ENCODE measurements at regions not wholly inside any gene's neighbourhood (a gene's known extent, or its start where the extent isn't known, plus 50 kb on each side); places are given as distances from the start of the nearest gene placed in this dataset.

- 95 to 97% methylated on average over 3 of the region's 3 CpGs for WGBS, 2 donors
- intact Hi-C loops (cut with DNase I): loop anchor here (10.0 kb wide), 1 partner anchor 119 kb away; no protein-coding TSS in a partner anchor
Observed at GRCh38 chr4:38195486-38195885, 235.3 kb downstream of the PTTG2 start.

DNA sequence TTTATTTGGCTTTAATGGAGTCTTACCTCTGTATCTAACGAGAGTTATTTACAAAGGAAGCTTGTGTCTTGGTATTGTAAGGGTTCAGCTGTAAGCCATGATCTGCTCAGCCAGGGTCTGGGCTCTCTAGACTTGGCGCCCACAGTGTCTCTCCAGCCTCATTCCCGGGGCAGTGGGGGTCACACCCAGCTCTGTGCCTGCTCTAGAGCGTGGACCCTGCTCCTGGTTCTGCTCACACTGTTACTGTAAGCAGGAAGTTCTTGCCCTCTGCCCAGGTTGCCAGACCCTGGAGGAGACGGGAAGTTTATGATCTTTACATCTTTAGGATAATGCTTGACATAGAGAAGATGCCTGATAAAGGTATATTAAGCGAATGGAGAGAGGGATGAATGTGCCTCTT lies 235.7 kb downstream of the PTTG2 start:
- no peak overlapping the region for H3K4me3 ChIP-seq (replicated peaks in 1 of 3)
- DNase-seq: no peak
- 93 to 99% methylated on average over 5 to 6 of the region's 6 CpGs for WGBS, 2 donors
- peaks cover 19 to 35% of the 10 kb centered on the region in 2 donors for H3K4me1 ChIP-seq
- no peaks in the 10 kb centered on the region for H3K36me3 ChIP-seq
- no peaks in the 10 kb centered on the region for H3K27me3 ChIP-seq
- no peak for TF ChIP-seq POLR2A (IDR thresholded peaks at IDR 0.05)
- TF ChIP-seq CTCF (IDR thresholded peaks at IDR 0.05): no peak
- intact Hi-C loops (cut with DNase I): loop anchor here (10.0 kb wide), 1 partner anchor 119 kb away; no protein-coding TSS in a partner anchor
- H3K9me3 ChIP-seq: no peaks in the 10 kb centered on the region
- H3K27ac ChIP-seq: no peak overlapping the region

More at GRCh38 chr4:38195486-38195885, 235.3 kb downstream of the PTTG2 start:
- H3K4me1 ChIP-seq: peaks cover 19 to 40% of the 10 kb centered on the region in 2 donors
- TF ChIP-seq CTCF (IDR thresholded peaks at IDR 0.05) (no peak), POLR2A (IDR thresholded peaks at IDR 0.05) (no peak)
- no peaks in the 10 kb centered on the region for H3K9me3 ChIP-seq
- H3K27me3 ChIP-seq: no peaks in the 10 kb centered on the region
- DNase-seq: no peak
- no peaks in the 10 kb centered on the region for H3K36me3 ChIP-seq
- H3K4me3 ChIP-seq (replicated peaks in 1 of 3): no peak overlapping the region
- H3K27ac ChIP-seq: no peak overlapping the region

DNA sequence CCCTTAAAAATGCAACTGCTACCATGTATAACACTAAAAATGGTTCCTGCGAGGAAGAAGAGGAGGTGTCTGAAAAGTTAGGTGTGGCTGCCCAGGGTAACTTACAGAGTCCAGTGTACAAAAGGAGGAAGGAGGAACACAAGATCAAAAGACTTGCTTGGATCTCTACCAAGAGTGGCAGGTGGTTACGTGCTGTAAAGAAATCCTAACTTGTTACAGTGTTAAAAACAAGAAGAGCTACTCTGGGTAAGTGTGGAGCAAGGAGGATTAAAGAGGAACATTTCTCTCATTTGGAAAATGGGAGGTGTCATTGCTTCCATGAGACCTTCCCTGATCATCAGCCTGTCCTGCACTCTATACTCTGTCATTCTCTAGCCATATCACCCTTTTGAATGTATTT lies 242.0 kb downstream of the PTTG2 start:
- Histone ChIP-seq H3K27ac (no peak overlapping the region), H3K9me3 (no peaks in the 10 kb centered on the region), H3K36me3 (no peaks in the 10 kb centered on the region), H3K4me3 (replicated peaks in 1 of 3) (no peak overlapping the region), H3K27me3 (no peaks in the 10 kb centered on the region), H3K4me1 (peaks cover 0 to 2% of the 10 kb centered on the region in 2 donors)
- WGBS, 2 donors: 47 to 55% methylated on average over 2 of the region's 2 CpGs
- no peak for TF ChIP-seq POLR2A (IDR thresholded peaks at IDR 0.05)
- TF ChIP-seq CTCF (IDR thresholded peaks at IDR 0.05): no peak
- intact Hi-C loops (cut with DNase I): no loop called here
- DNase-seq: no peak

GRCh38 chr4:38203609-38204008 lies 243.4 kb downstream of the PTTG2 start:
- no peak for DNase-seq
- WGBS, 2 donors: 80 to 99% methylated on average over 3 of the region's 3 CpGs
- H3K27me3 ChIP-seq: no peaks in the 10 kb centered on the region

More at GRCh38 chr4:38203609-38204008, 243.4 kb downstream of the PTTG2 start:
- Histone ChIP-seq H3K9me3 (no peaks in the 10 kb centered on the region), H3K27ac (no peak overlapping the region), H3K4me3 (replicated peaks in 1 of 3) (no peak overlapping the region), H3K36me3 (no peaks in the 10 kb centered on the region), H3K4me1 (peaks cover 0 to 2% of the 10 kb centered on the region in 2 donors)
- no peak for TF ChIP-seq POLR2A (IDR thresholded peaks at IDR 0.05)
- TF ChIP-seq CTCF (IDR thresholded peaks at IDR 0.05): no peak
- intact Hi-C loops (cut with DNase I): no loop called here
